Prostate gland (tissue), 2 donors: ENCODE measurements at regions not wholly inside any gene's neighbourhood (a gene's known extent, or its start where the extent isn't known, plus 50 kb on each side); places are given as distances from the start of the nearest gene placed in this dataset.

ENCODE experiments used
- DNase-seq: peaks from one replicate; pipeline ENCODE4 v3.0.0-alpha.2; 2019; ENCODE audit warnings: low spot score
- H3K27ac ChIP-seq, 2 donors: fragments of 200-600 bp; sonication (generic); 2 replicates each; pipeline ENCODE4 v1.5.1; 2017 to 2019
- H3K27me3 ChIP-seq: fragments of 200-600 bp; sonication (generic); replicated peaks from 2 replicates; pipeline ENCODE4 v1.5.1; 2019; ENCODE audit not compliant: insufficient read depth
- H3K36me3 ChIP-seq, 2 donors: fragments of 200-600 bp; sonication (generic); 1 replicate in 1 of 2; 2 replicates in 1 of 2; pipeline versions ENCODE4 v1.5.1 to v1.8.1; 2017 to 2019
- H3K4me1 ChIP-seq: fragments of 200-600 bp; sonication (generic); replicated peaks from 2 replicates; pipeline ENCODE4 v1.5.1; 2019
- H3K4me3 ChIP-seq, 2 donors: fragments of 200-600 bp; sonication (generic); 2 replicates each; pipeline ENCODE4 v1.5.1; 2017 to 2019
- H3K9me3 ChIP-seq: fragments of 200-600 bp; sonication (generic); 2 replicates; pipeline ENCODE4 v1.5.1; 2017
- POLR2A ChIP-seq: fragments of 450-650 bp; IDR thresholded peaks from one replicate; pipeline ENCODE4 v1.6.1; 2016; ENCODE audit warnings: antibody characterized with exemption, mild to moderate bottlenecking
- POLR2AphosphoS5 ChIP-seq: sonication (generic); formaldehyde crosslinking; IDR thresholded peaks from one replicate; pipeline ENCODE4 v1.6.1; 2017; ENCODE audit warnings: antibody characterized with exemption
- WGBS: methylation state at CpG from one replicate; pipeline ENCODE4 v1.1.5; 2018; 5-methylcytosine and 5-hydroxymethylcytosine counted together
- intact Hi-C: fragments of 100-400 bp; cut with DNase I; formaldehyde crosslinking; loops from one replicate; pipeline ENCODE4 v1.14.2; 2022
- TF ChIP-seq, protein P1 (sequence below), 4 experiments: fragments of 200-600 bp in 2 of 4; fragments of 450-650 bp in 2 of 4; sonication (generic) in 2 of 4; IDR thresholded peaks; 1 replicate in 3 of 4; 2 replicates in 1 of 4; pipeline ENCODE4 v1.5.1; 2016 to 2019; ENCODE audit warnings: antibody characterized with exemption in 4 of 4, mild to moderate bottlenecking in 2 of 4, moderate library complexity in 2 of 4

- Histone ChIP-seq H3K27me3 (no peaks in the 10 kb centered on the region), H3K4me1 (no peaks in the 10 kb centered on the region), H3K4me3 (no peak overlapping the region), H3K9me3 (no peaks in the 10 kb centered on the region), H3K27ac (no peak overlapping the region), H3K36me3 (no peaks in the 10 kb centered on the region)
- WGBS, result 65% methylated on average over 1 of the region's 1 CpG
- intact Hi-C loops, result no loop called here
- no peak for TF ChIP-seq POLR2A
- no peak for TF ChIP-seq POLR2AphosphoS5
- TF ChIP-seq, protein P1, sequence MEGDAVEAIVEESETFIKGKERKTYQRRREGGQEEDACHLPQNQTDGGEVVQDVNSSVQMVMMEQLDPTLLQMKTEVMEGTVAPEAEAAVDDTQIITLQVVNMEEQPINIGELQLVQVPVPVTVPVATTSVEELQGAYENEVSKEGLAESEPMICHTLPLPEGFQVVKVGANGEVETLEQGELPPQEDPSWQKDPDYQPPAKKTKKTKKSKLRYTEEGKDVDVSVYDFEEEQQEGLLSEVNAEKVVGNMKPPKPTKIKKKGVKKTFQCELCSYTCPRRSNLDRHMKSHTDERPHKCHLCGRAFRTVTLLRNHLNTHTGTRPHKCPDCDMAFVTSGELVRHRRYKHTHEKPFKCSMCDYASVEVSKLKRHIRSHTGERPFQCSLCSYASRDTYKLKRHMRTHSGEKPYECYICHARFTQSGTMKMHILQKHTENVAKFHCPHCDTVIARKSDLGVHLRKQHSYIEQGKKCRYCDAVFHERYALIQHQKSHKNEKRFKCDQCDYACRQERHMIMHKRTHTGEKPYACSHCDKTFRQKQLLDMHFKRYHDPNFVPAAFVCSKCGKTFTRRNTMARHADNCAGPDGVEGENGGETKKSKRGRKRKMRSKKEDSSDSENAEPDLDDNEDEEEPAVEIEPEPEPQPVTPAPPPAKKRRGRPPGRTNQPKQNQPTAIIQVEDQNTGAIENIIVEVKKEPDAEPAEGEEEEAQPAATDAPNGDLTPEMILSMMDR (IDR thresholded peaks at IDR 0.05), result no peak
- DNase-seq, result no peak
These were observed 638.2 kb downstream of the MRPL39 start for GRCh38 chr21:24969068-24969467.

GRCh38 chr21:24955275-24955961 lies 651.9 kb downstream of the MRPL39 start:
- TF ChIP-seq POLR2A, result no peak
- TF ChIP-seq POLR2AphosphoS5, result no peak
- TF ChIP-seq, protein P1 (IDR thresholded peaks at IDR 0.05), result no peak
- 75% methylated on average over 6 of the region's 6 CpGs for WGBS
- DNase-seq, result no peak
- Histone ChIP-seq H3K27me3 (no peaks in the 10 kb centered on the region), H3K36me3 (no peaks in the 10 kb centered on the region), H3K27ac (no peak overlapping the region), H3K4me3 (no peak overlapping the region), H3K9me3 (no peaks in the 10 kb centered on the region), H3K4me1 (no peaks in the 10 kb centered on the region)
- intact Hi-C loops, result no loop called here

GRCh38 chr21:24948186-24948585 lies 659.1 kb downstream of the MRPL39 start:
- Histone ChIP-seq H3K9me3 (no peaks in the 10 kb centered on the region), H3K4me1 (no peaks in the 10 kb centered on the region), H3K27me3 (no peaks in the 10 kb centered on the region), H3K27ac (no peak overlapping the region), H3K4me3 (no peak overlapping the region), H3K36me3 (no peaks in the 10 kb centered on the region)
- TF ChIP-seq, protein P1 (IDR thresholded peaks at IDR 0.05), result no peak
- no peak for TF ChIP-seq POLR2AphosphoS5
- no peak for TF ChIP-seq POLR2A
- 18% methylated on average over 4 of the region's 4 CpGs for WGBS
- intact Hi-C loops, result no loop called here
- DNase-seq, result peak; percentile 8

- H3K36me3 ChIP-seq, result no peaks in the 10 kb centered on the region
- no peaks in the 10 kb centered on the region for H3K27me3 ChIP-seq
- no peak overlapping the region for H3K4me3 ChIP-seq
- H3K4me1 ChIP-seq, result no peaks in the 10 kb centered on the region
- H3K27ac ChIP-seq, result no peak overlapping the region
- TF ChIP-seq, protein P1 (IDR thresholded peaks at IDR 0.05), result no peak
- TF ChIP-seq POLR2A (no peak), POLR2AphosphoS5 (no peak)
- no peaks in the 10 kb centered on the region for H3K9me3 ChIP-seq
- intact Hi-C loops, result no loop called here
- no peak for DNase-seq
These were observed 661.4 kb downstream of the MRPL39 start for GRCh38 chr21:24945910-24946309.

DNA sequence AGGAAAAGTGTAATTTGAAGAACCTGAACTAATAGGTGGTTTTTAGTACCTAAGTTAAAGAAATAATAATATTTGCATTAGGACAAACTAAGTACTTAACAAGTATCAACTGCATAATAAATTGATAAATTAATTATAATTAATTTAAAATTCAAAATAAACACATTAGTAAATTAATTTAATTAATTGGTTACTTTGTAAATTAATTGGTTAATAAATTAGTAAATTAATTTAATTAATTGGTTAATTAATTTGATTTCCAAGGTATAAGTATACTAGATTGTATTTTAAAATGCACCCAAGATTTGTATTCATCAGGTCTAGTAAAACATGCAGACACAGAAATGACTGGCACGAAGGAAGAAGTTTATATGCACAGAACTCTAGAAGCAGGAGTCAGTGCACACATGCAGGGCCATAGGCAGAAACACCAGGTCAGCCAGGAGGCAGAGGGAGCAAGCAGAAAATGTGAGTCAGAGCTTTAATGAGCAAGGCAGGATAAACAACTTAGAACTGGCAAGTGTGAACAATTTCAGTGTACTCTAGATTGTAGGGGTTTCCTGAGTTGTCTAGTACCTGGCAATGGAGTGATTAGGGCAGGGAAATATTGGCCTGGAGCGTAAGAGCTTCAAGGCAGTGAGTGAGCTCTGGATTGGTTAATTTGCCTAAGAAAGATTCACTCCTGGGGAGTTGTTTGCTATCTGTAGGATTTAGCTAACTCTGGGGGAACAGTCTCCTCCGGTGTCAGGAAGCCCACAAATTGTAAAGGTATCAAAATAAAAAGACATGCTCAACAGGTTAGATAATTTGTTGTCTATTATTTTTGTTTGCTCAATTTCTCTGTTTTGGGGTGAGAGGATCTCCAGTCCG lies 665.7 kb downstream of the MRPL39 start:
- peak; percentile 70 for DNase-seq
- 33% methylated on average over 4 of the region's 4 CpGs for WGBS

More for the DNA sequence above, 665.7 kb downstream of the MRPL39 start:
- intact Hi-C loops, result no loop called here
- Histone ChIP-seq H3K27ac (no peak overlapping the region), H3K4me3 (no peak overlapping the region), H3K36me3 (no peaks in the 10 kb centered on the region), H3K9me3 (no peaks in the 10 kb centered on the region), H3K27me3 (no peaks in the 10 kb centered on the region), H3K4me1 (no peaks in the 10 kb centered on the region)
- TF ChIP-seq, protein P1 (IDR thresholded peaks at IDR 0.05), result no peak
- peak; percentile 85 for TF ChIP-seq POLR2AphosphoS5
